Panc1 (cell line): ENCODE measurements at regions not wholly inside any gene's neighbourhood (a gene's known extent, or its start where the extent isn't known, plus 50 kb on each side); places are given as distances from the start of the nearest gene placed in this dataset.
A peak's percentile ranks its signal among the peaks of the same experiment; 100 is the strongest.
"Not testable (repeated sequence)": the region's sequence is repeated elsewhere in the genome, so short reads cannot be mapped to it uniquely, and the experiment has no call there.

Source experiments
- ATAC-seq: fragments of 200-7000 bp; cut with Tn5 transposase; 2 replicates; pipeline ENCODE4 v1.9.1; 2020; ENCODE audit warnings: mild to moderate bottlenecking, moderate library complexity
- BruUV-seq: library from RNA; stranded (reverse); fragments of 400-500 nt; replicated peaks from 2 replicates; lab custom pipeline; 2021; lab: Mats Ljungman, UMichigan
- CTCF ChIA-PET: fragments of 300-600 bp; sonication (Branson Sonifier 250); formaldehyde crosslinking; loops from one replicate; lab custom pipeline; 2022; ENCODE audit warnings: antibody characterized with exemption; lab: Charles Lee
- POLR2A ChIA-PET: fragments of 300-600 bp; sonication (Branson Sonifier 250); formaldehyde crosslinking; loops from one replicate; lab custom pipeline; 2022; ENCODE audit warnings: antibody characterized with exemption; lab: Charles Lee
- DNase-seq: peaks from one replicate; pipeline ENCODE4 v3.0.0-alpha.2; 2010; ENCODE audit warnings: low read depth, low spot score
- H3K27ac ChIP-seq: 2 replicates; pipeline ENCODE4 v1.5.1; 2011; ENCODE audit warnings: mild to moderate bottlenecking, low read length, inconsistent platforms
- H3K27me3 ChIP-seq: fragments of 200-500 bp; sonication (Bioruptor generic); 2 replicates; pipeline ENCODE4 v1.6.0; 2014; ENCODE audit warnings: low read length, inconsistent platforms; ENCODE audit not compliant: control insufficient read depth, insufficient read depth
- H3K36me3 ChIP-seq: fragments of 200-500 bp; sonication (Bioruptor generic); 2 replicates; pipeline ENCODE4 v1.5.1; 2014; ENCODE audit warnings: inconsistent platforms, mild to moderate bottlenecking, low read length, moderate library complexity; ENCODE audit not compliant: control insufficient read depth, insufficient read depth
- H3K4me1 ChIP-seq: 2 replicates; pipeline ENCODE4 v1.5.1; 2011; ENCODE audit warnings: inconsistent platforms, mild to moderate bottlenecking, low read length, moderate library complexity; ENCODE audit not compliant: control insufficient read depth, insufficient read depth
- H3K4me3 ChIP-seq, 2 experiments: 2 replicates each; pipeline ENCODE4 v1.5.1; 2011 to 2012; ENCODE audit warnings: low read depth in 2 of 2, low read length in 2 of 2, mild to moderate bottlenecking in 2 of 2, inconsistent platforms in 1 of 2, moderate library complexity in 1 of 2
- H3K9me3 ChIP-seq: fragments of 200-500 bp; sonication (Bioruptor generic); 2 replicates; pipeline ENCODE4 v1.5.1; 2014; ENCODE audit warnings: low read depth, mild to moderate bottlenecking, inconsistent platforms, low read length, moderate library complexity; ENCODE audit not compliant: control insufficient read depth, insufficient read depth
- in situ Hi-C: cut with HindIII; loops from 2 replicates; pipeline ENCODE4 v1.10.0; 2016; ENCODE audit warnings: low sequenced_read_pairs, low pct_unique_long_range_greater_than_20kb
- intact Hi-C: fragments of 100-400 bp; cut with micrococcal nuclease; formaldehyde crosslinking; loops from one replicate; pipeline ENCODE4 v1.10.0; 2022; ENCODE audit not compliant: unreplicated experiment

GRCh38 chr7:63572956-63573355 lies 425.7 kb upstream of the ZNF722 start:
- H3K9me3 ChIP-seq, in situ Hi-C loops, intact Hi-C loops, H3K27ac ChIP-seq, ATAC-seq, H3K36me3 ChIP-seq, BruUV-seq, DNase-seq, H3K27me3 ChIP-seq, H3K4me1 ChIP-seq, CTCF ChIA-PET, POLR2A ChIA-PET, H3K4me3 ChIP-seq: not testable (repeated sequence)

- H3K4me1 ChIP-seq, POLR2A ChIA-PET, H3K36me3 ChIP-seq, H3K9me3 ChIP-seq, ATAC-seq, BruUV-seq, DNase-seq, H3K4me3 ChIP-seq, H3K27ac ChIP-seq, in situ Hi-C loops, H3K27me3 ChIP-seq, CTCF ChIA-PET, intact Hi-C loops: not testable (repeated sequence)
These were observed 425.2 kb upstream of the ZNF722 start for GRCh38 chr7:63573412-63573811.

GRCh38 chr7:63576421-63576820 lies 422.2 kb upstream of the ZNF722 start:
- H3K4me3 ChIP-seq, POLR2A ChIA-PET, H3K27me3 ChIP-seq, H3K36me3 ChIP-seq, intact Hi-C loops, DNase-seq, BruUV-seq, in situ Hi-C loops, H3K9me3 ChIP-seq, CTCF ChIA-PET, H3K4me1 ChIP-seq, H3K27ac ChIP-seq: not testable (repeated sequence)
- ATAC-seq, result 0 out of 2 replicates have a peak, but pooled peaks have one; percentile 37

GRCh38 chr7:63577066-63577465 lies 421.6 kb upstream of the ZNF722 start:
- POLR2A ChIA-PET, in situ Hi-C loops, intact Hi-C loops: not testable (repeated sequence)

GRCh38 chr7:63580045-63580444 lies 418.6 kb upstream of the ZNF722 start:
- H3K9me3 ChIP-seq, in situ Hi-C loops, H3K4me1 ChIP-seq, POLR2A ChIA-PET, H3K4me3 ChIP-seq, H3K27me3 ChIP-seq, DNase-seq, BruUV-seq, intact Hi-C loops, H3K36me3 ChIP-seq, CTCF ChIA-PET, H3K27ac ChIP-seq: not testable (repeated sequence)
- ATAC-seq, result peak; percentile 37; the same call in 1 of the 2 replicates

More at GRCh38 chr7:63577066-63577465, 421.6 kb upstream of the ZNF722 start:
- DNase-seq, H3K4me3 ChIP-seq, ATAC-seq, H3K27ac ChIP-seq, H3K36me3 ChIP-seq, BruUV-seq, H3K9me3 ChIP-seq, CTCF ChIA-PET, H3K27me3 ChIP-seq, H3K4me1 ChIP-seq: not testable (repeated sequence)

- H3K36me3 ChIP-seq, DNase-seq, intact Hi-C loops, in situ Hi-C loops, H3K9me3 ChIP-seq, H3K27ac ChIP-seq, POLR2A ChIA-PET, BruUV-seq, CTCF ChIA-PET, H3K27me3 ChIP-seq, H3K4me1 ChIP-seq, H3K4me3 ChIP-seq: not testable (repeated sequence)
- ATAC-seq, result peak; percentile 56; the same call in 1 of the 2 replicates
These were observed 417.9 kb upstream of the ZNF722 start for GRCh38 chr7:63580536-63581300.

GRCh38 chr7:63582771-63583170 lies 415.9 kb upstream of the ZNF722 start:
- H3K4me3 ChIP-seq, DNase-seq, POLR2A ChIA-PET, intact Hi-C loops, BruUV-seq, in situ Hi-C loops, H3K36me3 ChIP-seq, H3K27ac ChIP-seq, H3K9me3 ChIP-seq, H3K27me3 ChIP-seq, CTCF ChIA-PET, ATAC-seq, H3K4me1 ChIP-seq: not testable (repeated sequence)
